GM12878 (cell line): ENCODE measurements at regions not wholly inside any gene's neighbourhood (a gene's known extent, or its start where the extent isn't known, plus 50 kb on each side); places are given as distances from the start of the nearest gene placed in this dataset.

Source experiments
- ATAC-seq: fragments of 200-7000 bp; cut with Tn5 transposase; 3 replicates; pipeline ENCODE4 v1.9.1; 2020; ENCODE audit warnings: mild to moderate bottlenecking, moderate library complexity
- BruUV-seq: library from RNA; stranded (reverse); fragments of 400-500 nt; replicated peaks from 2 replicates; lab custom pipeline; 2021; lab: Mats Ljungman, UMichigan
- CTCF ChIA-PET: fragments of 300-600 bp; sonication (Branson Sonifier 250); formaldehyde crosslinking; extraction: SDS; loops from one replicate; lab custom pipeline; 2021; ENCODE audit warnings: inconsistent platforms; lab: Yijun Ruan, JAX
- POLR2A ChIA-PET: fragments of 350-600 bp; formaldehyde crosslinking; extraction: SDS; loops from one replicate; lab custom pipeline; 2021; ENCODE audit warnings: inconsistent platforms; lab: Charles Lee
- RAD21 ChIA-PET: fragments of 300-600 bp; sonication (Branson Sonifier 250); formaldehyde crosslinking; loops from one replicate; lab custom pipeline; 2023; ENCODE audit warnings: antibody characterized with exemption; ENCODE audit not compliant: unreplicated experiment; lab: Charles Lee
- SMC1A ChIA-PET: fragments of 300-600 bp; sonication (Branson Sonifier 250); formaldehyde crosslinking; loops from one replicate; lab custom pipeline; 2023; ENCODE audit not compliant: unreplicated experiment, uncharacterized antibody; lab: Charles Lee
- DNase-seq: peaks from one replicate; pipeline ENCODE4 v3.0.0-alpha.2; 2011; ENCODE audit warnings: low read depth, low spot score
- FAIRE-seq: peaks from 3 replicates; lab custom pipeline; 2011; peaks lifted over from hg19 to GRCh38; lab: Jason Lieb, UNC
- H2AFZ ChIP-seq: 2 replicates; pipeline ENCODE4 v1.6.0; 2011; ENCODE audit warnings: low read depth, low read length, control low read depth; ENCODE audit not compliant: control insufficient read depth
- H3K27ac ChIP-seq: 2 replicates; pipeline ENCODE4 v1.5.1; 2011; ENCODE audit warnings: control low read depth; ENCODE audit not compliant: control insufficient read depth, insufficient read depth
- H3K27me3 ChIP-seq, 2 experiments: replicated peaks in 1 of 2; 2 replicates each; pipeline versions ENCODE4 v1.6.0 to v1.6.1; 2011; ENCODE audit warnings: low read length in 1 of 2; ENCODE audit not compliant: control insufficient read depth in 2 of 2, insufficient read depth in 2 of 2
- H3K36me3 ChIP-seq, 2 experiments: 2 replicates each; pipeline ENCODE4 v1.5.1; 2011; ENCODE audit warnings: low read length in 1 of 2; ENCODE audit not compliant: control insufficient read depth in 2 of 2, insufficient read depth in 2 of 2
- H3K4me1 ChIP-seq: 2 replicates; pipeline ENCODE4 v1.6.1; 2011; ENCODE audit warnings: mild to moderate bottlenecking, low read length, moderate library complexity, mixed read lengths; ENCODE audit not compliant: control insufficient read depth, insufficient read depth
- H3K4me2 ChIP-seq: 2 replicates; pipeline ENCODE4 v1.6.0; 2011; ENCODE audit warnings: control low read depth; ENCODE audit not compliant: control insufficient read depth, insufficient read depth
- H3K4me3 ChIP-seq: fragments of 200-600 bp; sonication (generic); 2 replicates; pipeline ENCODE4 v1.5.1; 2016
- H3K79me2 ChIP-seq: 2 replicates; pipeline ENCODE4 v1.6.0; 2011; ENCODE audit warnings: low read length; ENCODE audit not compliant: control insufficient read depth, insufficient read depth
- H3K9ac ChIP-seq: 2 replicates; pipeline ENCODE4 v1.8.0; 2011; ENCODE audit warnings: low read length, control low read depth, mixed read lengths; ENCODE audit not compliant: control insufficient read depth, insufficient read depth
- H3K9me3 ChIP-seq: replicated peaks from 3 replicates; pipeline ENCODE4 v1.5.1; 2011; ENCODE audit warnings: mild to moderate bottlenecking, low read length; ENCODE audit not compliant: control insufficient read depth, insufficient read depth
- H4K20me1 ChIP-seq: 2 replicates; pipeline ENCODE4 v1.6.0; 2011; ENCODE audit not compliant: control insufficient read depth, insufficient read depth
- BHLHE40 ChIP-seq, 2 experiments: fragments of 450-650 bp in 1 of 2; IDR thresholded peaks; 2 replicates each; pipeline ENCODE4 v1.6.1; 2011 to 2017; ENCODE audit warnings: low read depth in 2 of 2, borderline replicate concordance in 1 of 2, improper control_type of control experiment in 1 of 2, low read length in 1 of 2, mild to moderate bottlenecking in 1 of 2
- BMI1 ChIP-seq: fragments of 450-650 bp; IDR thresholded peaks from 2 replicates; pipeline ENCODE4 v1.6.1; 2016; ENCODE audit warnings: mild to moderate bottlenecking, moderate library complexity, borderline replicate concordance
- CUX1 ChIP-seq: IDR thresholded peaks from 2 replicates; pipeline ENCODE4 v1.6.1; 2012; ENCODE audit warnings: improper control_type of control experiment, low read depth, low read length; ENCODE audit not compliant: insufficient replicate concordance
- EZH2 ChIP-seq: IDR thresholded peaks from 2 replicates; pipeline ENCODE4 v1.6.1; 2012; ENCODE audit warnings: low read depth, mild to moderate bottlenecking, control low read depth, inconsistent platforms, low read length, borderline replicate concordance; ENCODE audit not compliant: control insufficient read depth
- HCFC1 ChIP-seq: fragments of 150-350 bp; IDR thresholded peaks from 2 replicates; pipeline ENCODE4 v1.6.1; 2014; ENCODE audit warnings: low read length
- IKZF1 ChIP-seq: fragments of 450-650 bp; conservative IDR thresholded peaks from 2 replicates; pipeline ENCODE4 v1.6.1; 2017; ENCODE audit warnings: antibody characterized with exemption, mild to moderate bottlenecking
- MYC ChIP-seq: IDR thresholded peaks from 2 replicates; pipeline ENCODE4 v1.6.1; 2011; ENCODE audit warnings: mild to moderate bottlenecking, low read length, moderate library complexity, inconsistent platforms; ENCODE audit not compliant: insufficient read depth, insufficient replicate concordance, insufficient read length, severe bottlenecking
- NR2C2 ChIP-seq: IDR thresholded peaks from 2 replicates; pipeline ENCODE4 v1.6.1; 2011; ENCODE audit warnings: borderline replicate concordance, low read depth; ENCODE audit not compliant: control insufficient read depth, insufficient read length
- RBBP5 ChIP-seq: fragments of 200-600 bp; sonication (generic); conservative IDR thresholded peaks from 2 replicates; pipeline ENCODE4 v1.6.1; 2016
- SIX5 ChIP-seq: IDR thresholded peaks from 2 replicates; pipeline ENCODE4 v1.6.1; 2011; ENCODE audit warnings: mild to moderate bottlenecking, low read depth, low read length, moderate library complexity; ENCODE audit not compliant: severe bottlenecking
- TCF7 ChIP-seq: IDR thresholded peaks from 2 replicates; pipeline ENCODE4 v1.6.1; 2014; ENCODE audit warnings: antibody characterized with exemption, borderline replicate concordance
- WGBS: methylation state at CpG from one replicate; pipeline ENCODE4 v1.1.6; 2016; ENCODE audit warnings: low lambda C conversion rate; ENCODE audit not compliant: insufficient replicate concordance, insufficient coverage; ENCODE audit errors: missing lambda C conversion rate; 5-methylcytosine and 5-hydroxymethylcytosine counted together
- in situ Hi-C: fragments of 300-500 bp; cut with MboI; formaldehyde crosslinking; loops from 9 replicates; pipeline ENCODE4 v1.14.3; 2018; ENCODE audit warnings: mixed read lengths
- intact Hi-C: fragments of 100-400 bp; cut with micrococcal nuclease; formaldehyde crosslinking; loops from one replicate; pipeline ENCODE4 v1.14.2; 2022; ENCODE audit not compliant: unreplicated experiment
- TF ChIP-seq, protein P1 (sequence below): fragments of 450-650 bp; formaldehyde crosslinking; IDR thresholded peaks from 2 replicates; pipeline ENCODE4 v1.5.0; 2022; ENCODE audit warnings: mild to moderate bottlenecking, missing genetic modification characterization
- TF ChIP-seq, protein P2 (sequence below): fragments of 450-650 bp; IDR thresholded peaks from 2 replicates; pipeline ENCODE4 v1.6.1; 2017; ENCODE audit warnings: low read depth, mild to moderate bottlenecking, moderate library complexity

GRCh38 chr3:163513149-163513657 is 1565.1 kb downstream of the SI start:
- intact Hi-C loops: no loop called here
- Histone ChIP-seq H3K27ac (no peak overlapping the region), H3K4me1 (no peaks in the 10 kb centered on the region), H3K4me3 (no peak overlapping the region), H2AFZ (no peak overlapping the region), H3K36me3 (no peaks in the 10 kb centered on the region), H3K9ac (no peak overlapping the region), H4K20me1 (no peaks in the 10 kb centered on the region), H3K79me2 (no peaks in the 10 kb centered on the region), H3K4me2 (no peak overlapping the region), H3K27me3 (no peaks in the 10 kb centered on the region), H3K9me3 (no peaks in the 10 kb centered on the region)
- WGBS: 28% methylated on average over 2 of the region's 2 CpGs
- ChIA-PET SMC1A (no interaction called here), CTCF (interaction anchor here (0.9 kb wide), 1 partner anchor 13 kb away, joined by 3 read pairs; no protein-coding TSS in a partner anchor), RAD21 (no interaction called here), POLR2A (no interaction called here)
- in situ Hi-C loops: no loop called here
- no peak; the same call in 2 of the 3 replicates for ATAC-seq
- TF ChIP-seq BMI1 (no peak), SIX5 (no peak), TCF7 (no peak), MYC (no peak), IKZF1 (no peak), BHLHE40 (IDR thresholded peaks at IDR 0.05; ENCODE audit: borderline replicate concordance in 1 of 2, low read depth in 2 of 2, low read length in 1 of 2) (no peak), HCFC1 (no peak), EZH2 (no peak), RBBP5 (no peak), CUX1 (no peak), NR2C2 (no peak)
- TF ChIP-seq, protein P1, sequence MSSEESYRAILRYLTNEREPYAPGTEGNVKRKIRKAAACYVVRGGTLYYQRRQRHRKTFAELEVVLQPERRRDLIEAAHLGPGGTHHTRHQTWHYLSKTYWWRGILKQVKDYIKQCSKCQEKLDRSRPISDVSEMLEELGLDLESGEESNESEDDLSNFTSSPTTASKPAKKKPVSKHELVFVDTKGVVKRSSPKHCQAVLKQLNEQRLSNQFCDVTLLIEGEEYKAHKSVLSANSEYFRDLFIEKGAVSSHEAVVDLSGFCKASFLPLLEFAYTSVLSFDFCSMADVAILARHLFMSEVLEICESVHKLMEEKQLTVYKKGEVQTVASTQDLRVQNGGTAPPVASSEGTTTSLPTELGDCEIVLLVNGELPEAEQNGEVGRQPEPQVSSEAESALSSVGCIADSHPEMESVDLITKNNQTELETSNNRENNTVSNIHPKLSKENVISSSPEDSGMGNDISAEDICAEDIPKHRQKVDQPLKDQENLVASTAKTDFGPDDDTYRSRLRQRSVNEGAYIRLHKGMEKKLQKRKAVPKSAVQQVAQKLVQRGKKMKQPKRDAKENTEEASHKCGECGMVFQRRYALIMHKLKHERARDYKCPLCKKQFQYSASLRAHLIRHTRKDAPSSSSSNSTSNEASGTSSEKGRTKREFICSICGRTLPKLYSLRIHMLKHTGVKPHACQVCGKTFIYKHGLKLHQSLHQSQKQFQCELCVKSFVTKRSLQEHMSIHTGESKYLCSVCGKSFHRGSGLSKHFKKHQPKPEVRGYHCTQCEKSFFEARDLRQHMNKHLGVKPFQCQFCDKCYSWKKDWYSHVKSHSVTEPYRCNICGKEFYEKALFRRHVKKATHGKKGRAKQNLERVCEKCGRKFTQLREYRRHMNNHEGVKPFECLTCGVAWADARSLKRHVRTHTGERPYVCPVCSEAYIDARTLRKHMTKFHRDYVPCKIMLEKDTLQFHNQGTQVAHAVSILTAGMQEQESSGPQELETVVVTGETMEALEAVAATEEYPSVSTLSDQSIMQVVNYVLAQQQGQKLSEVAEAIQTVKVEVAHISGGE: no peak
- TF ChIP-seq, protein P2, sequence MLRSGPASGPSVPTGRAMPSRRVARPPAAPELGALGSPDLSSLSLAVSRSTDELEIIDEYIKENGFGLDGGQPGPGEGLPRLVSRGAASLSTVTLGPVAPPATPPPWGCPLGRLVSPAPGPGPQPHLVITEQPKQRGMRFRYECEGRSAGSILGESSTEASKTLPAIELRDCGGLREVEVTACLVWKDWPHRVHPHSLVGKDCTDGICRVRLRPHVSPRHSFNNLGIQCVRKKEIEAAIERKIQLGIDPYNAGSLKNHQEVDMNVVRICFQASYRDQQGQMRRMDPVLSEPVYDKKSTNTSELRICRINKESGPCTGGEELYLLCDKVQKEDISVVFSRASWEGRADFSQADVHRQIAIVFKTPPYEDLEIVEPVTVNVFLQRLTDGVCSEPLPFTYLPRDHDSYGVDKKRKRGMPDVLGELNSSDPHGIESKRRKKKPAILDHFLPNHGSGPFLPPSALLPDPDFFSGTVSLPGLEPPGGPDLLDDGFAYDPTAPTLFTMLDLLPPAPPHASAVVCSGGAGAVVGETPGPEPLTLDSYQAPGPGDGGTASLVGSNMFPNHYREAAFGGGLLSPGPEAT: no peak
- DNase-seq: no peak
- BruUV-seq: no TSS peak
- FAIRE-seq: no peak
